ENCODE measurements at regions not wholly inside any gene's neighbourhood (a gene's known extent, or its start where the extent isn't known, plus 50 kb on each side); places are given as distances from the start of the nearest gene placed in this dataset.

DNA sequence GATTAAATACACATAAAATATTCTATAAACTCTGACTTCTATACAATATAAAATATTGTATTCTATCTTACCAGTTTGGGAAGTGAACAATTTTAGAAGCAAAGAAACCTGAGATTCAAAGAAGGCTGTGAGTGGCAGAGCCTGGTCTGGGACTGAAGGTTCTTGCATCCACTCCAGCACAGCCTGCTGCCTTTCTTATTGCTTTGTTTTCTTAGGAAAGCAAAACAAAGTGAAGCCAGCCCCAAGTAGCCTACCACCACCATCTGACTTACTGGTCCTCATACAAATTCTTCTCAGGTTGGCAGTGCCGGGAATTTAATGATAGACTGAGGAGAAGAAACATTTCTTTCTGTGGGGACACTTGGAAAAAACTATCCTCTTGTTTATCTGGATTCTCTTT is 129.7 kb upstream of the SMAD1 start:
- no peak for TF ChIP-seq POLR2A (IDR thresholded peaks at IDR 0.05)
- TF ChIP-seq, protein P1, sequence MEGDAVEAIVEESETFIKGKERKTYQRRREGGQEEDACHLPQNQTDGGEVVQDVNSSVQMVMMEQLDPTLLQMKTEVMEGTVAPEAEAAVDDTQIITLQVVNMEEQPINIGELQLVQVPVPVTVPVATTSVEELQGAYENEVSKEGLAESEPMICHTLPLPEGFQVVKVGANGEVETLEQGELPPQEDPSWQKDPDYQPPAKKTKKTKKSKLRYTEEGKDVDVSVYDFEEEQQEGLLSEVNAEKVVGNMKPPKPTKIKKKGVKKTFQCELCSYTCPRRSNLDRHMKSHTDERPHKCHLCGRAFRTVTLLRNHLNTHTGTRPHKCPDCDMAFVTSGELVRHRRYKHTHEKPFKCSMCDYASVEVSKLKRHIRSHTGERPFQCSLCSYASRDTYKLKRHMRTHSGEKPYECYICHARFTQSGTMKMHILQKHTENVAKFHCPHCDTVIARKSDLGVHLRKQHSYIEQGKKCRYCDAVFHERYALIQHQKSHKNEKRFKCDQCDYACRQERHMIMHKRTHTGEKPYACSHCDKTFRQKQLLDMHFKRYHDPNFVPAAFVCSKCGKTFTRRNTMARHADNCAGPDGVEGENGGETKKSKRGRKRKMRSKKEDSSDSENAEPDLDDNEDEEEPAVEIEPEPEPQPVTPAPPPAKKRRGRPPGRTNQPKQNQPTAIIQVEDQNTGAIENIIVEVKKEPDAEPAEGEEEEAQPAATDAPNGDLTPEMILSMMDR (IDR thresholded peaks at IDR 0.05): no peak

Data from sigmoid colon (tissue), 3 donors.